ENCODE measurements at regions not wholly inside any gene's neighbourhood (a gene's known extent, or its start where the extent isn't known, plus 50 kb on each side); places are given as distances from the start of the nearest gene placed in this dataset.

- no peaks in the 10 kb centered on the region for H3K36me3 Mint-ChIP-seq (ENCODE audit: unreplicated experiment)
- H3K9me3 Mint-ChIP-seq (ENCODE audit: unreplicated experiment) = peaks cover 3% of the 10 kb centered on the region
- H3K4me3 Mint-ChIP-seq (ENCODE audit: unreplicated experiment) = no peak overlapping the region
- H3K27ac Mint-ChIP-seq (ENCODE audit: unreplicated experiment) = no peak overlapping the region
- no peak for DNase-seq (ENCODE audit: extremely low spot score, unreplicated experiment)
- H3K4me1 Mint-ChIP-seq (ENCODE audit: unreplicated experiment) = peaks cover 3% of the 10 kb centered on the region
- no peaks in the 10 kb centered on the region for H3K27me3 Mint-ChIP-seq (ENCODE audit: unreplicated experiment)
- TF ChIP-seq CTCF (IDR thresholded peaks at IDR 0.05) = no peak
Measured at GRCh38 chr6:48417927-48418326, 306.9 kb upstream of the PTCHD4 start.

DNA sequence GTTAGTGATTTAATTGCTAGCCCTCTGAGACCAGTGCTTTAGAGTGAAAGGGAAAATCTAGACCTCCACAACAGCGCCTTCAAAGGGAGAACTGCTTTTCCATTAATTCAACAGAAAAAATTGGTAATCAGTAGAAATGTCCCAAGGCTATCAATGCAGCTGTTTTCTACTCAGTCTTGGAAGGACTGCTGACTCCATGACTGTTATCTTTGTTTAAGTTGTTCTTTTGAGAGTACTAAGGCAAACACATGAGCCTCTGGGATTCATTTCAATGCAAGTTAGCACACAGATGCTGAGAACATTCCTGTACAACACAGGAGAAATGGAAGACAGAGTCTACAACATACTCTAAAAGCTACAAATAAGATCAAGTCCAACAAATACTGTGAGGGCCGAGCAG lies 301.7 kb upstream of the PTCHD4 start:
- H3K4me1 Mint-ChIP-seq (ENCODE audit: unreplicated experiment) = no peaks in the 10 kb centered on the region
- H3K27ac Mint-ChIP-seq (ENCODE audit: unreplicated experiment) = no peak overlapping the region
- H3K27me3 Mint-ChIP-seq (ENCODE audit: unreplicated experiment) = no peaks in the 10 kb centered on the region
- H3K4me3 Mint-ChIP-seq (ENCODE audit: unreplicated experiment) = no peak overlapping the region
- H3K36me3 Mint-ChIP-seq (ENCODE audit: unreplicated experiment) = no peaks in the 10 kb centered on the region
- no peaks in the 10 kb centered on the region for H3K9me3 Mint-ChIP-seq (ENCODE audit: unreplicated experiment)
- no peak for DNase-seq (ENCODE audit: extremely low spot score, unreplicated experiment)
- no peak for TF ChIP-seq CTCF (IDR thresholded peaks at IDR 0.05)

DNA sequence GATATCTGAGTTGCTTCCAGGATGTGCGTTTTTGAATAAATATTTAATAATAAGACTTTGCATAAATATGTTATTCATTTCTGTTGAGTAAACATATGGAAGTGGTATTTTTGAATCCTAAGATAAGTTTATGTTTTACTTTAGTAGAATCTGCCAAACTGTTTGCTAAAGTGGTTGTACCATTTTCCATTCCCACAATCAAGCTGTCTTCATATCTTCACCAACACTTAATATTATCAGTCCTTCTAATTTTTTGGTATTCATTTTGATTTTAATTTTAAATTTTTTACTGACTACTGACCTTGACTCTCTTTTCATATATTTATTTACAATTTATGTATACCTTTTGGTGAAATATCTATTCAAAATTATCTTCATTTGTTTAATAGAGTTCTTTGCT lies 293.9 kb upstream of the PTCHD4 start:
- Mint-ChIP-seq H3K36me3 (ENCODE audit: unreplicated experiment) (no peaks in the 10 kb centered on the region), H3K27me3 (ENCODE audit: unreplicated experiment) (no peaks in the 10 kb centered on the region), H3K9me3 (ENCODE audit: unreplicated experiment) (peaks cover 7% of the 10 kb centered on the region), H3K4me3 (ENCODE audit: unreplicated experiment) (no peak overlapping the region), H3K4me1 (ENCODE audit: unreplicated experiment) (no peaks in the 10 kb centered on the region), H3K27ac (ENCODE audit: unreplicated experiment) (no peak overlapping the region)
- DNase-seq (ENCODE audit: extremely low spot score, unreplicated experiment) = no peak
- no peak for TF ChIP-seq CTCF (IDR thresholded peaks at IDR 0.05)

- Mint-ChIP-seq H3K36me3 (ENCODE audit: unreplicated experiment) (no peaks in the 10 kb centered on the region), H3K27me3 (ENCODE audit: unreplicated experiment) (no peaks in the 10 kb centered on the region), H3K4me1 (ENCODE audit: unreplicated experiment) (no peaks in the 10 kb centered on the region), H3K4me3 (ENCODE audit: unreplicated experiment) (no peak overlapping the region), H3K9me3 (ENCODE audit: unreplicated experiment) (peaks cover 12% of the 10 kb centered on the region), H3K27ac (ENCODE audit: unreplicated experiment) (no peak overlapping the region)
- no peak for TF ChIP-seq CTCF (IDR thresholded peaks at IDR 0.05)
- DNase-seq (ENCODE audit: extremely low spot score, unreplicated experiment) = no peak
Measured at GRCh38 chr6:48403587-48403986, 292.6 kb upstream of the PTCHD4 start.

- no peak for DNase-seq (ENCODE audit: extremely low spot score, unreplicated experiment)
- Mint-ChIP-seq H3K9me3 (ENCODE audit: unreplicated experiment) (peaks cover 12% of the 10 kb centered on the region), H3K27me3 (ENCODE audit: unreplicated experiment) (no peaks in the 10 kb centered on the region), H3K4me3 (ENCODE audit: unreplicated experiment) (no peak overlapping the region), H3K4me1 (ENCODE audit: unreplicated experiment) (no peaks in the 10 kb centered on the region), H3K27ac (ENCODE audit: unreplicated experiment) (no peak overlapping the region), H3K36me3 (ENCODE audit: unreplicated experiment) (no peaks in the 10 kb centered on the region)
- TF ChIP-seq CTCF (IDR thresholded peaks at IDR 0.05) = no peak
Measured at GRCh38 chr6:48401016-48401415, 290.0 kb upstream of the PTCHD4 start.
